K562 (cell line): ENCODE measurements at regions not wholly inside any gene's neighbourhood (a gene's known extent, or its start where the extent isn't known, plus 50 kb on each side); places are given as distances from the start of the nearest gene placed in this dataset.

Source experiments
- ATF3 ChIP-seq, 2 experiments: fragments of 450-650 bp in 1 of 2; sonication (generic) in 1 of 2; formaldehyde crosslinking in 1 of 2; IDR thresholded peaks in 1 of 2; conservative IDR thresholded peaks in 1 of 2; 2 replicates each; pipeline versions ENCODE4 v1.6.1 to v1.8.1; 2016 to 2023; ENCODE audit warnings: mild to moderate bottlenecking in 2 of 2, moderate library complexity in 2 of 2, inconsistent platforms in 1 of 2, missing genetic modification reagents in 1 of 2
- FOSL1 ChIP-seq: fragments of 200-800 bp; sonication (Bioruptor generic); conservative IDR thresholded peaks from 2 replicates; pipeline ENCODE4 v1.6.1; 2016; ENCODE audit warnings: missing genetic modification characterization, missing compliant biosample characterization
- ZBTB11 ChIP-seq, 3 experiments: fragments of 200-800 bp in 1 of 3; fragments of 250-450 bp in 1 of 3; fragments of 450-650 bp in 1 of 3; sonication (Bioruptor Pico) in 1 of 3; sonication (Bioruptor generic) in 1 of 3; formaldehyde crosslinking in 1 of 3; IDR thresholded peaks; 2 replicates each; pipeline versions ENCODE4 v1.6.1 to v1.8.0; 2016 to 2022; ENCODE audit warnings: mild to moderate bottlenecking in 2 of 3, missing genetic modification characterization in 2 of 3, missing compliant biosample characterization in 1 of 3, moderate library complexity in 1 of 3

- no peak for TF ChIP-seq ZBTB11 (CRISPR knock-in tag; IDR thresholded peaks at IDR 0.05)
- TF ChIP-seq FOSL1 (tag), result peak; percentile 70
- peak; percentile 7; the same call in 1 of the 2 replicates for TF ChIP-seq ATF3 (IDR thresholded peaks at IDR 0.05)
- TF ChIP-seq ATF3 (CRISPR knock-in tag; conservative IDR thresholded peaks at IDR 0.05), result no peak
These were observed 50.2 kb upstream of the UBN2 start (continued) for GRCh38 chr7:139180700-139181311.
